ENCODE measurements at regions not wholly inside any gene's neighbourhood (a gene's known extent, or its start where the extent isn't known, plus 50 kb on each side); places are given as distances from the start of the nearest gene placed in this dataset.
"Not testable (repeated sequence)": the region's sequence is repeated elsewhere in the genome, so short reads cannot be mapped to it uniquely, and the experiment has no call there.

DNA sequence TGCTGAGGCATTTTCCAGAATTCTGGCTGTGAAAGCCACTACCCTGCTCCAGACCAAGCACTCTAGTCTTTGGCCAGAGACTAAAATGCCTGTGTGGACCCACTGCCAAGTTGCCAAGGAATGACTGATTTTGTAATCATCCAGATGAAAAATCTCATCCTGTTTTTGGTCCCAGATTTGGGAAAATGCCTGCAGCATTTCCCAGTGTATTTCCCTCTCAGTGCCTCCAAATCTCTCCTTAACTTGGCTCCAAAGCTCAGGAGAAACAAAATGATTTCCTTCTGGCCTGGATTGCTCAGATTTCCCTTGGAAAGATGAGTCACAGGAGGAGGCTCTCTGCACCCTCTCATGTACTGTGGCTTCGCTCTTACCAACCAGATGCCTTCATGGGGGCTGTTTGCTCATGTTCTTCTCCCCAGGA lies 335.2 kb upstream of the TARS1 start:
- 78% methylated on average over 1 of the region's 1 CpG for WGBS
- no peak for DNase-seq (ENCODE audit: low spot score)
- Histone ChIP-seq H3K9me3 (ENCODE audit: control insufficient read depth in 4 of 4, low read length in 3 of 4) (peaks cover 0 to 2% (median 0%) of the 10 kb centered on the region in 4 donors), H3K36me3 (ENCODE audit: control insufficient read depth in 4 of 4, insufficient read depth in 3 of 4, low read depth in 1 of 4, low read length in 3 of 4) (no peaks in the 10 kb centered on the region), H3K9ac (ENCODE audit: low read depth in 1 of 2, low read length in 2 of 2) (no peak overlapping the region), H3K4me1 (ENCODE audit: control insufficient read depth in 4 of 4, insufficient read depth in 4 of 4, low read length in 3 of 4) (no peaks in the 10 kb centered on the region), H3K27me3 (ENCODE audit: control insufficient read depth in 4 of 4, insufficient read depth in 4 of 4, low read length in 3 of 4) (no peaks in the 10 kb centered on the region), H3K27ac (ENCODE audit: low read depth in 1 of 2, low read length in 2 of 2) (no peak overlapping the region), H3K4me3 (ENCODE audit: low read depth in 1 of 3, low read length in 3 of 3) (no peak overlapping the region)
- TF ChIP-seq, protein P1, sequence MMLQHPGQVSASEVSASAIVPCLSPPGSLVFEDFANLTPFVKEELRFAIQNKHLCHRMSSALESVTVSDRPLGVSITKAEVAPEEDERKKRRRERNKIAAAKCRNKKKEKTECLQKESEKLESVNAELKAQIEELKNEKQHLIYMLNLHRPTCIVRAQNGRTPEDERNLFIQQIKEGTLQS (IDR thresholded peaks at IDR 0.05): no peak
- TF ChIP-seq NR2F2 (IDR thresholded peaks at IDR 0.05): no peak
- TF ChIP-seq RAD21 (IDR thresholded peaks at IDR 0.05): no peak
- no peak for TF ChIP-seq HNF4A (conservative IDR thresholded peaks at IDR 0.05)
- no peak for TF ChIP-seq MAX (IDR thresholded peaks at IDR 0.05)
- TF ChIP-seq, protein P2, sequence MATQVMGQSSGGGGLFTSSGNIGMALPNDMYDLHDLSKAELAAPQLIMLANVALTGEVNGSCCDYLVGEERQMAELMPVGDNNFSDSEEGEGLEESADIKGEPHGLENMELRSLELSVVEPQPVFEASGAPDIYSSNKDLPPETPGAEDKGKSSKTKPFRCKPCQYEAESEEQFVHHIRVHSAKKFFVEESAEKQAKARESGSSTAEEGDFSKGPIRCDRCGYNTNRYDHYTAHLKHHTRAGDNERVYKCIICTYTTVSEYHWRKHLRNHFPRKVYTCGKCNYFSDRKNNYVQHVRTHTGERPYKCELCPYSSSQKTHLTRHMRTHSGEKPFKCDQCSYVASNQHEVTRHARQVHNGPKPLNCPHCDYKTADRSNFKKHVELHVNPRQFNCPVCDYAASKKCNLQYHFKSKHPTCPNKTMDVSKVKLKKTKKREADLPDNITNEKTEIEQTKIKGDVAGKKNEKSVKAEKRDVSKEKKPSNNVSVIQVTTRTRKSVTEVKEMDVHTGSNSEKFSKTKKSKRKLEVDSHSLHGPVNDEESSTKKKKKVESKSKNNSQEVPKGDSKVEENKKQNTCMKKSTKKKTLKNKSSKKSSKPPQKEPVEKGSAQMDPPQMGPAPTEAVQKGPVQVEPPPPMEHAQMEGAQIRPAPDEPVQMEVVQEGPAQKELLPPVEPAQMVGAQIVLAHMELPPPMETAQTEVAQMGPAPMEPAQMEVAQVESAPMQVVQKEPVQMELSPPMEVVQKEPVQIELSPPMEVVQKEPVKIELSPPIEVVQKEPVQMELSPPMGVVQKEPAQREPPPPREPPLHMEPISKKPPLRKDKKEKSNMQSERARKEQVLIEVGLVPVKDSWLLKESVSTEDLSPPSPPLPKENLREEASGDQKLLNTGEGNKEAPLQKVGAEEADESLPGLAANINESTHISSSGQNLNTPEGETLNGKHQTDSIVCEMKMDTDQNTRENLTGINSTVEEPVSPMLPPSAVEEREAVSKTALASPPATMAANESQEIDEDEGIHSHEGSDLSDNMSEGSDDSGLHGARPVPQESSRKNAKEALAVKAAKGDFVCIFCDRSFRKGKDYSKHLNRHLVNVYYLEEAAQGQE (IDR thresholded peaks at IDR 0.05): no peak
- no peak for TF ChIP-seq GABPA (IDR thresholded peaks at IDR 0.05 in 1 of 2, conservative IDR thresholded peaks at IDR 0.05 in 1 of 2)
- no peak for TF ChIP-seq RXRA (IDR thresholded peaks at IDR 0.05)
- TF ChIP-seq FOXA1 (IDR thresholded peaks at IDR 0.05): no peak
- no peak for TF ChIP-seq FOXA2 (IDR thresholded peaks at IDR 0.05)
- no peak for TF ChIP-seq ZBTB33 (IDR thresholded peaks at IDR 0.05)
- no peak for TF ChIP-seq EGR1 (IDR thresholded peaks at IDR 0.05; ENCODE audit: low read depth in 2 of 2)
- no peak for TF ChIP-seq YY1 (IDR thresholded peaks at IDR 0.05)
- no peak for TF ChIP-seq JUND (IDR thresholded peaks at IDR 0.05)
- TF ChIP-seq HNF4G (IDR thresholded peaks at IDR 0.05): no peak
- TF ChIP-seq SP1 (IDR thresholded peaks at IDR 0.05): no peak
- TF ChIP-seq, protein P3, sequence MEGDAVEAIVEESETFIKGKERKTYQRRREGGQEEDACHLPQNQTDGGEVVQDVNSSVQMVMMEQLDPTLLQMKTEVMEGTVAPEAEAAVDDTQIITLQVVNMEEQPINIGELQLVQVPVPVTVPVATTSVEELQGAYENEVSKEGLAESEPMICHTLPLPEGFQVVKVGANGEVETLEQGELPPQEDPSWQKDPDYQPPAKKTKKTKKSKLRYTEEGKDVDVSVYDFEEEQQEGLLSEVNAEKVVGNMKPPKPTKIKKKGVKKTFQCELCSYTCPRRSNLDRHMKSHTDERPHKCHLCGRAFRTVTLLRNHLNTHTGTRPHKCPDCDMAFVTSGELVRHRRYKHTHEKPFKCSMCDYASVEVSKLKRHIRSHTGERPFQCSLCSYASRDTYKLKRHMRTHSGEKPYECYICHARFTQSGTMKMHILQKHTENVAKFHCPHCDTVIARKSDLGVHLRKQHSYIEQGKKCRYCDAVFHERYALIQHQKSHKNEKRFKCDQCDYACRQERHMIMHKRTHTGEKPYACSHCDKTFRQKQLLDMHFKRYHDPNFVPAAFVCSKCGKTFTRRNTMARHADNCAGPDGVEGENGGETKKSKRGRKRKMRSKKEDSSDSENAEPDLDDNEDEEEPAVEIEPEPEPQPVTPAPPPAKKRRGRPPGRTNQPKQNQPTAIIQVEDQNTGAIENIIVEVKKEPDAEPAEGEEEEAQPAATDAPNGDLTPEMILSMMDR (IDR thresholded peaks at IDR 0.05; ENCODE audit: low read depth, low read length, missing input control): no peak

DNA sequence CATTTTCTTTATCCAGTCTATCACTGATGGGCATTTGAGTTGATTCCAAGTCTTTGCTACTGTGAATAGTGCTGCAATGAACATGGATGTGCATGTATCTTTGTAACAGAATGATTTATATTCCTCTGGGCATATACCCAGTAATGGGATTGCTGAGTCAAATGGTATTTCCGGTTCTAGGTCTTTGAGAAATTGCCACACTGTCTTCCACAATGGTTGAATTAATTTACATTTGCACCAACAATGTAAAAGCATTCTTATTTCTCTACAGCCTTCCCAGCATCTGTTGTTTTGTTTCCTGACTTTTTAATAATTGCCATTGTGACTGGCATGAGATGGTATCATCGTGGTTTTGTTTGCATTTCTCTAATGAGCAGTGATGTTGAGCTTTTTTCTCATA lies 330.3 kb upstream of the TARS1 start:
- H3K4me3 ChIP-seq (ENCODE audit: low read depth in 1 of 3, low read length in 3 of 3); DNase-seq (ENCODE audit: low spot score); H3K4me1 ChIP-seq (ENCODE audit: control insufficient read depth in 4 of 4, insufficient read depth in 4 of 4, low read length in 3 of 4); H3K27me3 ChIP-seq (ENCODE audit: control insufficient read depth in 4 of 4, insufficient read depth in 4 of 4, low read length in 3 of 4); H3K27ac ChIP-seq (ENCODE audit: low read depth in 1 of 2, low read length in 2 of 2); H3K36me3 ChIP-seq (ENCODE audit: control insufficient read depth in 4 of 4, insufficient read depth in 3 of 4, low read depth in 1 of 4, low read length in 3 of 4); H3K9ac ChIP-seq (ENCODE audit: low read depth in 1 of 2, low read length in 2 of 2); H3K9me3 ChIP-seq (ENCODE audit: control insufficient read depth in 4 of 4, low read length in 3 of 4): not testable (repeated sequence)
- 72% methylated on average over 2 of the region's 2 CpGs for WGBS
